ENCODE measurements at regions not wholly inside any gene's neighbourhood (a gene's known extent, or its start where the extent isn't known, plus 50 kb on each side); places are given as distances from the start of the nearest gene placed in this dataset.
"Not testable (repeated sequence)": the region's sequence is repeated elsewhere in the genome, so short reads cannot be mapped to it uniquely, and the experiment has no call there.

DNA sequence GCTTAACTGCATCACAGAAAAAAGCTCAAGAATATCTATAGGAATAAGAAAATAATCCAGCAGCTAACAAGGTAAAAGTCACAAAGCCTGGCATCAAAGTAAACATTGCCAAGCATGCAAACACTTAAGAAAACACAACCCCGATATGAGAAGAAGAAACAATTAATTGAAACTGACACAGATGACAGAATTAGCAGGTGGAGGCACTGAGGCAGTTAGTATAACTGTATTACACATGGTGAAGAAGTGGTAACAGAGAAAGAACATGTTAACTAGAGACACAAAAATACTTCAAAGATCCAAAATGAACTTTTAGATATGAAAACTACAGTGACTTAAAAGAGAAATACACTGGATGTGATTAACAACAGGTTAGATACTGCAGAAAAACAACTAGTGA is 69.4 kb upstream of the PMPCB start:
- TF ChIP-seq, protein P1, sequence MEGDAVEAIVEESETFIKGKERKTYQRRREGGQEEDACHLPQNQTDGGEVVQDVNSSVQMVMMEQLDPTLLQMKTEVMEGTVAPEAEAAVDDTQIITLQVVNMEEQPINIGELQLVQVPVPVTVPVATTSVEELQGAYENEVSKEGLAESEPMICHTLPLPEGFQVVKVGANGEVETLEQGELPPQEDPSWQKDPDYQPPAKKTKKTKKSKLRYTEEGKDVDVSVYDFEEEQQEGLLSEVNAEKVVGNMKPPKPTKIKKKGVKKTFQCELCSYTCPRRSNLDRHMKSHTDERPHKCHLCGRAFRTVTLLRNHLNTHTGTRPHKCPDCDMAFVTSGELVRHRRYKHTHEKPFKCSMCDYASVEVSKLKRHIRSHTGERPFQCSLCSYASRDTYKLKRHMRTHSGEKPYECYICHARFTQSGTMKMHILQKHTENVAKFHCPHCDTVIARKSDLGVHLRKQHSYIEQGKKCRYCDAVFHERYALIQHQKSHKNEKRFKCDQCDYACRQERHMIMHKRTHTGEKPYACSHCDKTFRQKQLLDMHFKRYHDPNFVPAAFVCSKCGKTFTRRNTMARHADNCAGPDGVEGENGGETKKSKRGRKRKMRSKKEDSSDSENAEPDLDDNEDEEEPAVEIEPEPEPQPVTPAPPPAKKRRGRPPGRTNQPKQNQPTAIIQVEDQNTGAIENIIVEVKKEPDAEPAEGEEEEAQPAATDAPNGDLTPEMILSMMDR (IDR thresholded peaks at IDR 0.05), result not testable (repeated sequence)
- TF ChIP-seq POLR2A (IDR thresholded peaks at IDR 0.05), result not testable (repeated sequence)

All from right lobe of liver (tissue), 4 donors.